ENCODE measurements at regions not wholly inside any gene's neighbourhood (a gene's known extent, or its start where the extent isn't known, plus 50 kb on each side); places are given as distances from the start of the nearest gene placed in this dataset.

GRCh38 chr12:43665091-43665490 lies 93.5 kb downstream of the PUS7L start:
- H3K79me2 ChIP-seq (ENCODE audit: insufficient read depth, low read depth, low read length) = no peaks in the 10 kb centered on the region
- ChIA-PET CTCF (ENCODE audit: unreplicated experiment) (no interaction called here), POLR2A (no interaction called here)
- BruUV-seq (replicated peaks) = no TSS peak
- H3K9me3 ChIP-seq (ENCODE audit: low read length) = no peaks in the 10 kb centered on the region
- H3K9me2 ChIP-seq (ENCODE audit: insufficient read depth, low read length) = no peaks in the 10 kb centered on the region
- no peak overlapping the region for H2AFZ ChIP-seq (ENCODE audit: low read length)
- H3K27ac ChIP-seq (ENCODE audit: low read depth, low read length, poor library complexity, severe bottlenecking) = no peak overlapping the region
- no peaks in the 10 kb centered on the region for H3K36me3 ChIP-seq (ENCODE audit: insufficient read depth, low read length)
- intact Hi-C loops (cut with micrococcal nuclease; ENCODE audit: unreplicated experiment) = no loop called here
- DNase-seq (ENCODE audit: low spot score) = no peak
- H4K20me1 ChIP-seq (ENCODE audit: insufficient read depth, low read length) = no peaks in the 10 kb centered on the region
- no peaks in the 10 kb centered on the region for H3K4me1 ChIP-seq (ENCODE audit: insufficient read depth, low read length, poor library complexity, severe bottlenecking)
- no peak overlapping the region for H3K4me3 ChIP-seq (ENCODE audit: low read depth, low read length, poor library complexity, severe bottlenecking)
- TF ChIP-seq CTCF (conservative IDR thresholded peaks at IDR 0.05; ENCODE audit: low read length) = no peak
- no peak for TF ChIP-seq EZH2phosphoT487 (IDR thresholded peaks at IDR 0.05; ENCODE audit: borderline replicate concordance, low read depth, low read length)
- no peak overlapping the region for H3K4me2 ChIP-seq (ENCODE audit: low read length)

- intact Hi-C loops (cut with micrococcal nuclease; ENCODE audit: unreplicated experiment) = no loop called here
- CTCF ChIA-PET (ENCODE audit: unreplicated experiment) = no interaction called here
- H4K20me1 ChIP-seq (ENCODE audit: insufficient read depth, low read length) = no peaks in the 10 kb centered on the region
- BruUV-seq (replicated peaks) = no TSS peak
- H3K4me1 ChIP-seq (ENCODE audit: insufficient read depth, low read length, poor library complexity, severe bottlenecking) = no peaks in the 10 kb centered on the region
- DNase-seq (ENCODE audit: low spot score) = no peak
- no peak overlapping the region for H3K4me2 ChIP-seq (ENCODE audit: low read length)
- no peaks in the 10 kb centered on the region for H3K36me3 ChIP-seq (ENCODE audit: insufficient read depth, low read length)
- POLR2A ChIA-PET = no interaction called here
- no peak overlapping the region for H3K4me3 ChIP-seq (ENCODE audit: low read depth, low read length, poor library complexity, severe bottlenecking)
- H2AFZ ChIP-seq (ENCODE audit: low read length) = no peak overlapping the region
- H3K9me3 ChIP-seq (ENCODE audit: low read length) = no peaks in the 10 kb centered on the region
- no peaks in the 10 kb centered on the region for H3K79me2 ChIP-seq (ENCODE audit: insufficient read depth, low read depth, low read length)
- H3K27ac ChIP-seq (ENCODE audit: low read depth, low read length, poor library complexity, severe bottlenecking) = no peak overlapping the region
- no peak for TF ChIP-seq CTCF (conservative IDR thresholded peaks at IDR 0.05; ENCODE audit: low read length)
- TF ChIP-seq EZH2phosphoT487 (IDR thresholded peaks at IDR 0.05; ENCODE audit: borderline replicate concordance, low read depth, low read length) = no peak
- no peaks in the 10 kb centered on the region for H3K9me2 ChIP-seq (ENCODE audit: insufficient read depth, low read length)
These were observed 95.9 kb downstream of the PUS7L start for GRCh38 chr12:43662736-43663135.

GRCh38 chr12:43655586-43655985 lies 103.0 kb downstream of the PUS7L start:
- CTCF ChIA-PET (ENCODE audit: unreplicated experiment) = no interaction called here
- BruUV-seq (replicated peaks) = no TSS peak
- POLR2A ChIA-PET = interaction anchor here (0.6 kb wide), 1 partner anchor 251 kb away, joined by 3 read pairs; no protein-coding TSS in a partner anchor
- no peaks in the 10 kb centered on the region for H3K4me1 ChIP-seq (ENCODE audit: insufficient read depth, low read length, poor library complexity, severe bottlenecking)
- intact Hi-C loops (cut with micrococcal nuclease; ENCODE audit: unreplicated experiment) = no loop called here
- H3K27ac ChIP-seq (ENCODE audit: low read depth, low read length, poor library complexity, severe bottlenecking) = no peak overlapping the region
- TF ChIP-seq EZH2phosphoT487 (IDR thresholded peaks at IDR 0.05; ENCODE audit: borderline replicate concordance, low read depth, low read length) = no peak
- TF ChIP-seq CTCF (conservative IDR thresholded peaks at IDR 0.05; ENCODE audit: low read length) = no peak
- DNase-seq (ENCODE audit: low spot score) = no peak
- no peaks in the 10 kb centered on the region for H3K36me3 ChIP-seq (ENCODE audit: insufficient read depth, low read length)
- H3K4me2 ChIP-seq (ENCODE audit: low read length) = no peak overlapping the region
- H2AFZ ChIP-seq (ENCODE audit: low read length) = no peak overlapping the region
- H3K9me3 ChIP-seq (ENCODE audit: low read length) = no peaks in the 10 kb centered on the region
- H4K20me1 ChIP-seq (ENCODE audit: insufficient read depth, low read length) = no peaks in the 10 kb centered on the region
- no peaks in the 10 kb centered on the region for H3K9me2 ChIP-seq (ENCODE audit: insufficient read depth, low read length)
- H3K79me2 ChIP-seq (ENCODE audit: insufficient read depth, low read depth, low read length) = no peaks in the 10 kb centered on the region
- no peak overlapping the region for H3K4me3 ChIP-seq (ENCODE audit: low read depth, low read length, poor library complexity, severe bottlenecking)
